ENCODE measurements at regions not wholly inside any gene's neighbourhood (a gene's known extent, or its start where the extent isn't known, plus 50 kb on each side); places are given as distances from the start of the nearest gene placed in this dataset.

- no peak overlapping the region for H3K4me3 ChIP-seq (ENCODE audit: low read length)
- no peak for TF ChIP-seq CTCF (IDR thresholded peaks at IDR 0.05; ENCODE audit: insufficient read depth, low read depth, low read length, missing control alignments)
- DNase-seq (ENCODE audit: low read depth): no peak
These were observed 324.3 kb upstream of the PCDH7 start for GRCh38 chr4:30395902-30396301.

- no peak for TF ChIP-seq CTCF (IDR thresholded peaks at IDR 0.05; ENCODE audit: insufficient read depth, low read depth, low read length, missing control alignments)
- DNase-seq (ENCODE audit: low read depth): peak; percentile 65
- H3K4me3 ChIP-seq (ENCODE audit: low read length): no peak overlapping the region
These were observed 323.2 kb upstream of the PCDH7 start for GRCh38 chr4:30396772-30397475.

- peak; percentile 4 for DNase-seq (ENCODE audit: low read depth)
- no peak for TF ChIP-seq CTCF (IDR thresholded peaks at IDR 0.05; ENCODE audit: insufficient read depth, low read depth, low read length, missing control alignments)
- no peak overlapping the region for H3K4me3 ChIP-seq (ENCODE audit: low read length)
These were observed 320.7 kb upstream of the PCDH7 start for GRCh38 chr4:30399476-30399875.

GRCh38 chr4:30402276-30402675 lies 317.9 kb upstream of the PCDH7 start:
- peak; percentile 53 for DNase-seq (ENCODE audit: low read depth)

GRCh38 chr4:30413915-30414314 lies 306.3 kb upstream of the PCDH7 start:
- no peak overlapping the region for H3K4me3 ChIP-seq (ENCODE audit: low read length)
- no peak for DNase-seq (ENCODE audit: low read depth)
- no peak for TF ChIP-seq CTCF (IDR thresholded peaks at IDR 0.05; ENCODE audit: insufficient read depth, low read depth, low read length, missing control alignments)

More at GRCh38 chr4:30402276-30402675, 317.9 kb upstream of the PCDH7 start:
- no peak overlapping the region for H3K4me3 ChIP-seq (ENCODE audit: low read length)
- TF ChIP-seq CTCF (IDR thresholded peaks at IDR 0.05; ENCODE audit: insufficient read depth, low read depth, low read length, missing control alignments): no peak

GRCh38 chr4:30416547-30416946 lies 303.6 kb upstream of the PCDH7 start:
- no peak overlapping the region for H3K4me3 ChIP-seq (ENCODE audit: low read length)
- TF ChIP-seq CTCF (IDR thresholded peaks at IDR 0.05; ENCODE audit: insufficient read depth, low read depth, low read length, missing control alignments): no peak
- DNase-seq (ENCODE audit: low read depth): no peak

GRCh38 chr4:30427932-30428331 lies 292.2 kb upstream of the PCDH7 start:
- H3K4me3 ChIP-seq (ENCODE audit: low read length): no peak overlapping the region
- TF ChIP-seq CTCF (IDR thresholded peaks at IDR 0.05; ENCODE audit: insufficient read depth, low read depth, low read length, missing control alignments): no peak
- DNase-seq (ENCODE audit: low read depth): peak; percentile 38

All from epithelial cell of esophagus (primary cell).